ENCODE measurements at regions not wholly inside any gene's neighbourhood (a gene's known extent, or its start where the extent isn't known, plus 50 kb on each side); places are given as distances from the start of the nearest gene placed in this dataset.

DNA sequence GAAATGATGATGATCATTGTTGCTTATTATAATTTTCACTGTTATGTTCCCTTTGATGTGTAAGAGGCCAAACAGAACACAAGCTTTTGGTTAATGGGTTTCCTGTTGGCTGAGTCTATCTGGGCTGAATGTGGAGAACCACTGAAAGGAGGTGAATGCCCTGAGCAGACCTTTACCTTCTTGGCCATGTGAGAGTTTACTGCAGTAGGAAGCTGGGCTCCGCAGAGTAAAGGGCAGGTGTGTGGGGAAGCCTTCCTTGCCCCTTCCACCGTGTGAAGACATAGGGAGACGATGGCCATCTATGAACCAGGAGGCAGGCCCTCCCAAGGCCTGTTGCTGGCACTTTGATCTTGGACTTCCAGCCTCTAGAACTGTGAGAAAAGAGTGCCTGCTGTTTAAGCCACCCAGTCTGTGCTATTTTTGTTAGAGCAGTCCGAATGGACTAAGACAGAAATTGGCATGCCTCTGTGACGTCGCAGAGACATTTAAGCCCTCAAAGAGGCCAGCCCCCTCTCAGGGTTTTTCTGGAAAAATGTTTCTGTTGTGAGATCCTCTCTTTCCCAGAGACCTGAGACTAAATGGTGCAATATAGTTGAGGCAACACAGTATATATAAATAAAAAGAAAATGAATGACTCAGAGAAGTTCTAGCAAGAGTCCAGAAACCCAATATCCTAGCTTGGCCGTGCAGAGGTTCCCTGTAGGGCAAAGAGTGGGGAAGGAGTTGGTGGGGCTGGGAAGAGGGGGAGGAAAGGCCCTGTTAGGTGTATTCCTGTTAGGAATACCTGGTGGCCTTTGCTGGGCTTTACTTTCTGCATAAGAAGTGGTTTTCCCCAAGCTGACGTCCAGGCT is 121.9 kb upstream of the LGALSL start:
- no peak for DNase-seq

DNA sequence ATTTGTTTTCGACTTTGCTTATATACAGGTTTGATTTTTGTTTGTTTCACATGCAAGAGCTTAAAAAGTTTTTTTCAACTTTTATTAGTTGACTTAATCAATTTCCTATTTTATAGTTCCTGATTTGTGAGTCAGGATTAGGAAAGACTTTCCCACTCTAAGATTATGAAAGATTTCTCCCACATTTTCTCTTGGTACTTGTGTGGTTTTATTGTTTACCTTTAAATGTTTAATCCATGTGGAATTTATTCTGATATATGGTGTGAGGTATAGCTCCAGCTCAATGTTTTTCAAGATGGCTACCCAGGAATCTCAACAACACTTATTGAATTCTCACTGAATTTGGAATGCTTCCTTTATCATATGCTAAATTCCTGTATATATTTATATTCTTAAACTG is 117.8 kb upstream of the LGALSL start:
- DNase-seq = no peak

DNA sequence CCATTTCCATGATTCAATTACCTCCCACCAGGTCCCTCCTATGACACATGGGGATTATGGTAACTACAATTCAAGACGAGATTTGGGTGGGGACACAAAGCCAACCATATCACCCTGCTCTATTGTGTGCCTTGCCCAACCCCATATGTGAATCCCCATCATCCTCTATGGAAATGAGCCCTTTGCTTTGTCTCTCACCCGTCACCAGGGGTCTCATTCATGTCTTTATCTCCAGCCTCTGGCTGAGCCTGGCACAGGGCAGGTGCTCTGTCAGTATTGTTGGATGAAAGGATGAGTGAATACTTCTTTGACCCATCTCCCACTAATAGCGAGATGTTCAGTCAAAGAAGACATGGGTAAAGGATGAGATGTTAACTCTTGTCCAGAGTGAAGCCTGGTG is 116.6 kb upstream of the LGALSL start:
- DNase-seq = no peak

DNA sequence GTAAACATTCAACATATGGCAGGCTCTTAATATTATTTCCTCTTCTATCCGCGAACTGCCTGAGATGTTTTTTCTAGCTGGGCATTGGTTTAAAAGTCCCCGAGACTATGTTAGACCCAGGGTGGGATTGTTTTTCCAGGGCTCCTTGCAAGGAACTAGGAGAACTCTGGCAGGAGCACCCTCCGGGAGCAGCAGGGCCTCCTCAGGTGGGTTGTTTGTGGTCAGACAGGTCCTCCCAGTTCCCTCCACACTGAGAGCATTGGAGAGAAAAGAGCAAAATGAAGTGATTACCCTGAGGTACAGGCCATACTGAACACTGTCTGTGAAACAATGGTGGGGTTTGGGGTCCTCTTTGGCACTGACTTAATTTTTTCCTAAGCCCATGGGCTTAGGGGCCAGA is 115.9 kb upstream of the LGALSL start:
- no peak for DNase-seq

DNA sequence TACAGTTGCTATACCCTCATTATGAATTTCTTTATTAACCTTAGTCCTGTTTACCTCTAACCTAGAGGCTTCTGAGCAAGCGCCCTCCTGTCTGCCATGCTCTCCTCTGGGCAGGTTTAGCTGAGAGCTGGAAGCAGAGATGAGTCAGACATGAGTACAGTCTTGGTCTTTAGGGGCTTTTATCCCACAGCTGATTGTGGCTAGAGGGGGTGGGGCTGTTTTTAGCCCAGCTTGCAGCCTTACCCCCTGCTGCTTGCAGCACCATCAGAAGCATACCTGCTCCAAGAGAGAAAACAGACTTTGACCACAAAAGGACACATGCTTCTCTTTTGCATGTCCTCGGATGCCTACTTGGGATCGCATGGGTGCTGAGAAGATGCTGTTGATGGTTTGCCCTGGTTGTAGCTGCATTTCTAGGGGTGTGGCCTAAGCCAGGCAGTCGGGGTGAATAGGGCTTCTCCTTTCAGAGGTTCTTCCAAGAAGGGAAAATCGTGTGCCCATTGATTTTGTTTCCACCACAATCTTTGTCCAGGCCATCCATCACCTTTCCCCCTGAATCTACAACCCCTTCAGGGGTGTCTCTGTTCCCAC is 115.0 kb upstream of the LGALSL start:
- DNase-seq = no peak

DNA sequence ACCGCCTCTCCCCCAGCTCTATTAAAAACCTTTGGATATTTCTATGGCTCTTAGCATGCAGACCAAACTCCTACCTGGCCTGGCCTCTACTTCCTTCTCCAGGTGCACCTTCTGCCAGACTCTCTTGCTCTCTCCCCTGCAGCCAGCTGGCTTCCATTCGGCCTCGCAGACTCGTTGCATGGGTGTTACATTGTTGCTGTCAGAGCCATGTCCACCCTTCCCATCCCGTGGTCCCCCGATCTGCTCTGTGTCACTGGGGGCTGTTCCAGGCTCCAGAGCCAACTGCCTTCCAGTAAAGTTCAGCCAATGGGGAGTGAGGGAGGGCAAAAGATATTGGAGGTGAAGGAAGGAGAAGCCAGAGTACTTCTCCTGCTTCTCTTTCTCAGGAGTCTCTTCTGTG is 112.5 kb upstream of the LGALSL start:
- DNase-seq = no peak

DNA sequence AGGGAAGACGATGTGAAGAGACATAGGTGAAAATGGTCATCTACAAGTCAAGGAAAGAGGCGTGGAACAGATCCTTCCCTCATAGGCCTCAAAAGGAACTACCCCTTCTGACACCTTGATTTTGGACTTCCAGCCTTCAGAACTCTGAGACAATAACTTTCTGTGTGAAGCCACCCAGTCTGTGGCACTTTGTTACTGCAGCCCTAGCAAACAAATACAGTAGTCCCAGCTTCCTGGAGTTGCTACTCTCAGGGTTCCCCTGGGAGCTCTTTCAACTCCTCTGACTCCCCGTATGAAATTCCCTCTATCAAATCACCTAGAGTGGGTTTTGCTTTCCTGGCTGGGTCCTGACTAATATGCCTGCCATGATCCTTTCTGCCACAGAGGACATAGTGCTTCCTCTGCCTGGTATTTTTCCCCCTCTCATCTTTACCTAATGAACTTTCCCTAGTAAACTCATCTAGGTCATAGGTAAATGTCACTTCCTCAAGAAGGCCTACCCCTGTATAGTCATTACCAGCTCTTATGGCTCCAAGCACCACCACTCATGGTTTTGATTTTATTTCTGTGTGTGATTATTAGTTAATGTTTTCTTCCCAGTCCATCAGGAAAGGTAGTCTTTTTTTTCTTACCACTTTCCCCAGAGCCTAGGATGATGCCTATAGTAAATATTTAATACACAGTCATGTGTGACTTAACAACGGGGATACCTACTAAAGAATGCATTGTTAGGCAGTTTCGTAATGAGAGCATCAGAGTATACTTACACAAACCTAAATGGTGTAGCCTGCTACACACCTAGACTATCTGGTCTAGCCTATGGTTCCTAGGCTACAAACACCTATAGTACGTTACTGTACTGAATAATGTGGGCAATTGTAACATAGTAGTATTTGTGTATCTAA is 111.5 kb upstream of the LGALSL start:
- DNase-seq = no peak

DNA sequence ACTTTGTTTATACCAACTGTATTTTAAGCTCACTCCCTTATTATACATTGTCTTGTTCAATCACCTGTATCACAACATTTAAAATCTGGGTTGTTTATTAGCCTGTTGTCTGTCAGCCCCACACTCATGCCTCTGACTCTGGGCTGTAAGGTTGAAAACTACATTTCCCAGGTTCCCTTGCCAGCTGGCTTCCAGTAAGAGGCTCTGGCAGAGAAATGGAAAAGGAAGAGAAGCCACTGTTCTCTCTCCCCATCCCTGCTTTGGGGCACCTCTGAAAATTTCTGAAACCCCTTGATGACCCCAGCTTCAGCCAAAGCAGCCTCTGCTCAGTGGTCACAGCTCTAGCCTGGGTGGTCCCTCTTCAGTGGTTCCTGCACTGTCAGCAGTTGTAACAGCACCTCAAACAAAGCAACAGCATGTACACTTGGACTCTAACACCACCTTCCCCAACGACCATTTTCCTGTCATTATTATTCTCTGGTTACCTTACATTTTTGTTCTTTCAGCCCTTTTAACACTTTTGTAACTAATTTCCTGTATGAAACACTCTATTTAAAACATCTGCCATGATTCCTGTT is 108.9 kb upstream of the LGALSL start:
- DNase-seq = no peak

DNA sequence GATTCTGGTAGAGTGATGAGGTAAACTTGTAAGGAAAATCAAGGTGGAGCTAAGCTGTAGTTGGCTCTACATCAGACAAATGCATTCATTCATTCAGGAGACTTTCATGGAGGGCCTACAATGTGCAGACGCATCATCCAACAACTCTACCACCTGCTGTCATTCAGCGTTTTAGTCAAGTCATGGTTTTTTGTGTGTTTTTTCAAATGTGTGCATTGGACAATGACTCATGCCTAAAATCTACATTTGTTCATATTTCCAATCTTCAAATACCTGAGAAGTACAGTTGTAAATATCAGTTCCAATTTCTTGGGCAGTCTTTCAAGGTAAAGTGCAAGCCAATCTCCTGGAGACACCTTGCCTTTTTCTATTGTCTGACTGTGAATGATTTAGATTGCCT is 108.0 kb upstream of the LGALSL start:
- no peak for DNase-seq

DNA sequence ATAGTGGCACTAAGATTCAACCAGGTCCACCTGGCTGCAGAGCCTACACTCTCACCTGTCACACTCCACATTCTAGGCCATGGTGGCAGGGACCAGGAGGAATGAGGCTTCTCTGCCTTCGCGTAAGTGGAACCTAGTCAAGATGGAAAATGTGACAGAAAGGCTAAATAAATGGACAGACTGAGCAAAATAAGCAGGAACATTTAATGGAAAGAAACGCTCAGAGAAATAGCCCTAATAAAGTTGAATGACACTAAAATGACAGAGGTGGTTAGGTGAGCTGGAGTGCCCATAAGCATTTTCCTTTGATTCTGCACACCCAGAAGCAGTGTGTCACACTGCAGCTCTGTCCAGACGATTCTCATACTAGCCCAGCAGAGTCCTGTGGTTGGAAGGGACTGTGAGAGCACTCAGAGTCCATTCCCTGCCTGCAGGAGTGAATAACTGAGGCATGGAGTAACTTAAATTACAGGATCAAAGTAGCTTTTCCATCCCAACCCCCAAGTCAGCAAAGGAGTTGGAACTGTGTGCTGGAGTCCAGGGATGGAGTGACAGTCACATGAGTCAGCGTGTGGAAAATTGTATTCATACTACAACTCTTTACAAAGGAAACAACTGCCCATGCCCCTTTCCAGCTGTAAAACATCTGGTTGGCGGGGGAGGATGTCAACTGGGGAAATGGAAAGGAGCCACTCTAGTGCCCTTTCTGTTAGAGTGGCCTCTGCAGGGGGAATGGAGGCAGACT is 105.4 kb upstream of the LGALSL start:
- no peak for DNase-seq

DNA sequence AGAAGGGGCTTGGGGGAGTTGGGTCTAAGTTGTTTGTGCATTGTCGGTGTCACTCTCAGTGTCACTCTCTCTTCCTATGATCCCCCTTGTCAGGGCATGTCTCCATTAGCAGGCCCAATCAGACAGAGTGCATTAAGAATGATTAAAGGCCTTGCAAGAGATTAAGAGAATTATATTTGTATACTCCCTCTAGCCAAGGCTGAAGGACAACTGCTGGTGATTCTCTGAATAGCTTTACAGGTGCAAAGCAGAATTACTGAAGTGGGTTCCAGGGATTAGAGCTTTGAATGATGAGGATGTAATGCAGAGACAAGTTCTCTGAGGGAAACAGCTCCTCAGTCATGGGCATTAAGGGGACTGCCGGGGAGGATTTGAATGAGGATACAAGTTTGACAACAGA is 104.8 kb upstream of the LGALSL start:
- DNase-seq = no peak

DNA sequence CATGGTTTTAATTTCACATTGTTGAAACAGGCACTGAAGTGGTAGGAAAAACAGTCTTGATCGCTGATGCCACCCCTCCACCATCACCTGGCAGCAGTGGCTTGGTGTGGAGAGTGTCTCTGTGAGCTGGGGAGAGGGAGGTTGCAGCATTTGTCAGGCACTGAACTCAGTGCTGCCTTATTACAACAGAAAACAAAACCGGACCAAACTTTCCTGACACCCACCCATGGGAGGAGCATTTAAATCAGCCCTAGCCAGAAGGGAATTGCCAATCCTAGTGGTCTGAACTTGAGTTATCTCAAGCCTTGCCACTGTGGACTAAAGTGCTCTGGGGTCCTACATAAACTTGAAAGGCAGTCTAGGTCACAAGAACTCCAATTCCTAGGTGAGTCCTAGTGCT is 103.0 kb upstream of the LGALSL start:
- DNase-seq = no peak

DNA sequence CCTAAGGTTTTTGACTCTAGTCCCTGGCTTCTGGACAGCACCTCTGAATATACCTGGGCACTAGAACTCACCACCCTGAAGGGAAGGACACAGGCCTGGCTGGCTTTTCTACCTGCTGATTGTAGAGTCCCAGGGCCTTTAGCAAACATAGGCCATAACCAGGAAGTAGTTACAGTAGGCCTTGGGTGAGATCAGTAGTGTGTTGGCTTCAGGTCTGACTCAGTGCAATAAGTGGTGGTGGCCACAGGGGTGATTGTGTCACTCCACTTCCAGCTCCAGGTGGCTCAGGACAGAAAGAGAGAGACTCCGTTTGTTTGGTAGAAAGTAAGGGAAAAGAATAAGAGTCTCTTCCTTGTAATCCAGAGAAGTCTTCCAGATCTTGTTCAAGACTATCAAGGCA is 101.7 kb upstream of the LGALSL start:
- no peak for DNase-seq

DNA sequence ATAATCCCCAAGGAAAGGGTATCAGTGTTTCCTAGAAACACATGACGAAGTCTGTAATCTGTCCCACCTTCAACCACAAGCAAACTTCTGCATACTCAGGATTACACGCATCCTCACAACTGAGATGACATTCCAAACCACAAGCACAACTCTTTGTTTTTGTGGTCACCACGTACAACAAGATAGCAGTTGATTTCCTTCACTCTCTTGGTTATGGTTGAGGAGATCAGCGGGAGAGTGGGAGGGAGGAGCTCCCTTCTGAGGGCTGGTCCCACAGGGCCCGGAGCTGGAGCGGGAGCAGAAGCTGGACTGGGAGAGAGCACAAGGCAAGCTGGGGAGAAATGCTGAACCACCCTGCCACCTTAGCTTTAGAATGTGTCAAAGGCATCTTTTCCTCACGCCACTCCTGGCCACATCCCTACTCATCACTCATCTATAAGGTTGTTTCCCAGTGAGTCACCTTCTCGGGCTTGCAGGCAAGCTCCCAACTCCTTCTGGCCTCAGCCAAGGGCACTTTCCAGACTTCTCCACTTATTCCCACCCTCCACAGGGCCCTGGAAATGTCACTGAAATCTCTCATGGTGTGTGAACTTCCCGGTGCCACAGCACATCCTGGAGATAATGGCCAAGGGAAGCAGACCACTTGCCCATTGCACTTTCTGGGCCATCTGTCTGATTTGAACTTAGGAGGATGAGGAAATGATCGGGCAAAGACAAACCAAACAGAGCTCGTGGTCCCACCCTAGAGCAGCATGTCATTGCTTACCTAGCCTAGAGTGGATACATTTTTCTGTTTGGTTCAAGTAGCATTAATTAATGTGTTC is 98.9 kb upstream of the LGALSL start:
- no peak for DNase-seq

DNA sequence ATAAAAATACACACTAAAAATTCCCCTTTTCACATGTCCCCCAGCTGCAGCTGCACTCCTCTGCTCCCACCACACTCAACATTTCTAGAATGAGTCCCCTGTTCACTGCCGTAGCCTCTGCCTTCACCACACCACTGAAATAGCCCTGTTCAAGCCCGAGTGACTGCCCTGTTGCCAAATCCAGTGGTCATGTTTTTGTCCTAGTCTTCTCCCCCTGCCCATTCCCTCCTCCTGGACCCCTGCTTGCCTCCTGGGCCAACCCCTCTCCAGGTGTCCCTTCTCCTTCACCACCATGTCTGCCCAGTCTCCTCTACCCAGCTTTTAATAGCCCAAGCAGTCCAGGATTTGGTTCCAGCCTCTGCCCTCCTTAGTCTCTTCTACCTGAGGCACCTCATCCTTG is 97.1 kb upstream of the LGALSL start:
- DNase-seq = no peak

DNA sequence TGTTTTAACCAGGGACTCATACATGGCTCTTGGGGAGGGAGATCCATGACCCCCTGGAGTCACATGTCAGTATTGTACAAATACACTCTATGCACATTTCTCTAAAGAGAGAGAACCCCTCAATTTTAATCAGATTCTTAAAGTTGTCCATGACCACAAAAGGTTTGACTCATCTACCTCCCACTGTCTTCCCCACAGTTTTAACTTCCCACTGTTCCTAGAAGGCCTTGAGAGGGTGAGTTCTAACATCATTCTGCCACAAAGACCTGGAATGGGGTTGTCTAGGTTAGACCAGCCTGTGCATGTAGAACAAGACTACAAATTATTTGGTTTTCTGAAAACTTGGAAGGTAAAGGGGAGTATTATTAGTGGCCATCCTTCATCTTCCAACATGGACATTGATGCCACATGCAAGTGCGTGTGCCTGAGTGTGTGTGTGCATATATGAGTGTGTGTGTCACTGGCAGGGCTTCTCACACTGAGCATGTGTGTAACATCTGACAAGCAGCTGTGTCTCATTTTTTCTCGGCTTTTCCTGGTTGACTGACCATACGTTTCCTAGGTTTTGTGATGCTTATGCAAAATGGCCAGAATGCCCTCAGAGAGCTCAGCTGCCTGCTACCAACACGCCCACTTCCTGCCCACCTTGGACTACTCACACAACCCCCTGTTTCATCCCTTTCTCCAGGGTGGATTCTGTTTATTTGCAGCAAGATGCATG is 94.6 kb upstream of the LGALSL start:
- DNase-seq = no peak

DNA sequence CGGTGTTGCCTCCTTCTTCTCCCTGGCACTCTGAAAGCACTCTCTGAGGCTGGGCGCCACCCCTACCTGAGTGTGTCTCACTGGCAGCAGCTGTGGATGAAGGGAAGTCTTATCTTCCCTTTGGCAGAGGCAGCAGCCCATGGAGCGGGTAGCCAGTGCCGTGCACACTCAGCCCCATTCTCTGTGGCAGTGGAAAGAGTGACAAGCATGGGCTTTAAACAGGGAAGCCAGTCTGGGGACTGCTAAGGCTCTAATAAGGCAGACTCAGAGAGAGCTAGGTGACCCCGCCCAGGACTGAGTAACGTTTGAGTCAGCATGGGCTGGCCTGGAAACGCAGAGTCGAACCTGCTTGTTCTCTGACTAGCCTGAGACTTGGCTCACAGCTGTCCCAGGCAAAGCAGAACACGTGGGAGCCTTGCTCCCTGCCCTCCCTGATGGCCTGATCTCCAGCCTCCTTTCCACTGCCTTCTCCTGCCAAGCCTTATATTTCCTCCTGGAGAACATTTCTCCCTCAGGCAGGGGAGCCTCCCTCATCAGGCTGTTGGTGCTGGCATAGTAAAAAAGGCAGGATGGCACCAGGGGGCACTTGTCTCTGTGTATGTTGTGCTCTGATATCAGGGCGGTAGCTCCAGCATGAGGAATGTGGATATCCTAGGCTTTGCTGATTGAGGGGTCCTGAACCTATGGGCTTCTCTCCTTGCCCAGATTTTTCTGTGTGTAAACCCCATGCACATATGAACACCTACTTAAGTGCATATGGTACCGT is 93.9 kb upstream of the LGALSL start:
- DNase-seq = no peak

DNA sequence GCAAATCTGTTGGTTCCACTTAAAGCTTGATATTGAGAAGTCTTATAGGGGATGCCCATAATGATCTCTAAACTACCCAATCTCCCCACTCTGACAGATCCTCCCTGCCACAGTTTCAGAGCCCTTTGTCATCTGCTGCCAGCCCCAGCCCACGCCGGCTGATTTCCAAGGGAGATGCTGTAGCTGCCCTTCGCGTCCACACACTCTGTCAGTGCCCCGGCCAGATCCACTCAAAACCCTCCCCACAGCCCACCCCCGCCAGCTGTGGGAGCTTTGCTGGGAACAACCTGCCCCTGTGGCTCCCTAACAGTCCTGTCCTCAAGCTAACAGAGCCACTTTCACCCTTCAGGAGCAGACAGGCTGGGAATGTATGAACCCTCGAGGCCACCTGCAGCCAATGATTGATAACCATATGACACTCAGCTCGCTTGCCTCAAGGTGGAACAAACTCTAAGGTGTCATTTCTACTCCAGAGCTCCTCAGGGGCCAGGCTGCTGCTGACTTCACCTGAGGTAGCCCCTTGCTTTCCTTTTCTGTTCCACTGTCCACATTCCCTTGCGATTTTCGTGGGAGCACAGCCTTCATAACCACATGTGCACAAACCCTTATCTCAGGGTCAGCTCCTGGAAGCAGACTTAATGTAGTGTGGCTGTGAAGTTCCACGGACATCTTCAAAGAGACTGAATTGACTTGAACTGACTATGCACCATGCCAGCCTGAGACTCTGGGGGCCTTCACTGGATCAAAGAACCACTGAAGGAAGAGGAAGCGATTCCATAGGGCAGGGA is 92.6 kb upstream of the LGALSL start:
- DNase-seq = no peak

Measured in anterior cingulate cortex (tissue), 58 donors.